ENCODE measurements at regions not wholly inside any gene's neighbourhood (a gene's known extent, or its start where the extent isn't known, plus 50 kb on each side); places are given as distances from the start of the nearest gene placed in this dataset.

DNA sequence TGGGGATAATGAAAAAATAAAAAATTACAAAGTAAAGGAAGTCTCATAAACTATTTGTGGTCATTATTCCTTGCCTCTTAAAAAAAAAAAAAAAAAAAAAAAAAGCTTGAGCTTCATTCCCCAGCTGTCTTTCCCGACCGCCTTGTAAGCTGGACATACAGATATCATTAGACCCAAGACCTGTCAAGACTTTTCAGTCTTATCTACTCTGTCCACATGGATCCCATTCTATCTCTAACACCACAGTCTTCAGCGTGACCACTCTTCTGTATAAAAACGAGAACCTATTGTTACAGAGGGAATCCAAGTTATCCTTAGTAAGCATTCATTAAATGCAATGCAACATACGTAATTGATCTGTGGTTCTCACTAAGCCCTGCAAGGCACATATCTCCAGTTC lies 423.5 kb downstream of the MEI4 start:
- TF ChIP-seq, protein P1, sequence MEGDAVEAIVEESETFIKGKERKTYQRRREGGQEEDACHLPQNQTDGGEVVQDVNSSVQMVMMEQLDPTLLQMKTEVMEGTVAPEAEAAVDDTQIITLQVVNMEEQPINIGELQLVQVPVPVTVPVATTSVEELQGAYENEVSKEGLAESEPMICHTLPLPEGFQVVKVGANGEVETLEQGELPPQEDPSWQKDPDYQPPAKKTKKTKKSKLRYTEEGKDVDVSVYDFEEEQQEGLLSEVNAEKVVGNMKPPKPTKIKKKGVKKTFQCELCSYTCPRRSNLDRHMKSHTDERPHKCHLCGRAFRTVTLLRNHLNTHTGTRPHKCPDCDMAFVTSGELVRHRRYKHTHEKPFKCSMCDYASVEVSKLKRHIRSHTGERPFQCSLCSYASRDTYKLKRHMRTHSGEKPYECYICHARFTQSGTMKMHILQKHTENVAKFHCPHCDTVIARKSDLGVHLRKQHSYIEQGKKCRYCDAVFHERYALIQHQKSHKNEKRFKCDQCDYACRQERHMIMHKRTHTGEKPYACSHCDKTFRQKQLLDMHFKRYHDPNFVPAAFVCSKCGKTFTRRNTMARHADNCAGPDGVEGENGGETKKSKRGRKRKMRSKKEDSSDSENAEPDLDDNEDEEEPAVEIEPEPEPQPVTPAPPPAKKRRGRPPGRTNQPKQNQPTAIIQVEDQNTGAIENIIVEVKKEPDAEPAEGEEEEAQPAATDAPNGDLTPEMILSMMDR (conservative IDR thresholded peaks at IDR 0.05 in 1 of 2, IDR thresholded peaks at IDR 0.05 in 1 of 2; ENCODE audit: low read depth in 1 of 2, low read length in 2 of 2): no peak
- TF ChIP-seq EZH2 (IDR thresholded peaks at IDR 0.05; ENCODE audit: low read length, missing control alignments): no peak
- no peaks in the 10 kb centered on the region for H3K9me3 ChIP-seq (ENCODE audit: control insufficient read depth, insufficient read depth, low read depth, low read length)
- no peaks in the 10 kb centered on the region for H3K79me2 ChIP-seq (ENCODE audit: control insufficient read depth, insufficient read depth, low read length)
- no peaks in the 10 kb centered on the region for H3K36me3 ChIP-seq (ENCODE audit: control insufficient read depth, insufficient read depth, low read length)
- DNase-seq (ENCODE audit: low read depth in 2 of 2): no peak
- H3K4me3 ChIP-seq (replicated peaks in 1 of 4; ENCODE audit: control extremely low read depth in 1 of 4, insufficient read depth in 1 of 4, low read depth in 3 of 4, low read length in 4 of 4): no peak overlapping the region
- no peaks in the 10 kb centered on the region for H3K4me1 ChIP-seq (ENCODE audit: control insufficient read depth, extremely low read depth, insufficient read depth, low read length)
- H3K4me2 ChIP-seq (ENCODE audit: extremely low read depth, insufficient read depth, low read length): no peak overlapping the region
- no peaks in the 10 kb centered on the region for H3K27me3 ChIP-seq (ENCODE audit: control insufficient read depth, insufficient read depth, low read length)
- no peak overlapping the region for H3K9ac ChIP-seq (ENCODE audit: insufficient read depth, low read length)
- no peak overlapping the region for H2AFZ ChIP-seq (ENCODE audit: low read length)
- H4K20me1 ChIP-seq (ENCODE audit: control insufficient read depth, extremely low read depth, insufficient read depth, low read length): no peaks in the 10 kb centered on the region
- no peak overlapping the region for H3K27ac ChIP-seq (ENCODE audit: insufficient read depth, low read length)

DNA sequence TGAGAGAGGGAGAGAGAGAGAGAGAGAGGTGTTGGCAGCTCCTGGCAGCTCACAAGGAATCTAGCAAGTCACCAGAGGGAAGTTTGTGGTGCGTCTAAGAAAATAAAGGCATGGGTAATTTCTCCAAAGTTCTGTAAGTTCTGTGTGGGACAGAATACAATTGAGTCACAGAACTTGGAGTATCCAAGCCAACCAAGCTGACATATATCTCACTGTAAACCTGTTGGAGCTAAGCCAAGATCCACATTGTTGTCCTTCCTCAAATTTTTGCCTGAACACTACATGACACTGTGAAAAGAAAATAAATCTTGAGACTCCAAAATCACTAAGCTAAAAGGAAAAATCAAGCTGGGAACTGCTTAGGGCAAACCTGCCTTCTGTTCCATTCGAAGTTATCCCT lies 436.7 kb downstream of the MEI4 start:
- no peak overlapping the region for H3K4me3 ChIP-seq (replicated peaks in 1 of 4; ENCODE audit: control extremely low read depth in 1 of 4, insufficient read depth in 1 of 4, low read depth in 3 of 4, low read length in 4 of 4)
- no peaks in the 10 kb centered on the region for H3K27me3 ChIP-seq (ENCODE audit: control insufficient read depth, insufficient read depth, low read length)
- no peaks in the 10 kb centered on the region for H3K9me3 ChIP-seq (ENCODE audit: control insufficient read depth, insufficient read depth, low read depth, low read length)
- H3K27ac ChIP-seq (ENCODE audit: insufficient read depth, low read length): no peak overlapping the region
- H3K36me3 ChIP-seq (ENCODE audit: control insufficient read depth, insufficient read depth, low read length): no peaks in the 10 kb centered on the region
- no peak overlapping the region for H2AFZ ChIP-seq (ENCODE audit: low read length)
- no peaks in the 10 kb centered on the region for H3K79me2 ChIP-seq (ENCODE audit: control insufficient read depth, insufficient read depth, low read length)
- H3K4me1 ChIP-seq (ENCODE audit: control insufficient read depth, extremely low read depth, insufficient read depth, low read length): no peaks in the 10 kb centered on the region
- peak in 1 of 2 donors; percentile 29 for DNase-seq (ENCODE audit: low read depth in 2 of 2)
- H3K9ac ChIP-seq (ENCODE audit: insufficient read depth, low read length): no peak overlapping the region
- H4K20me1 ChIP-seq (ENCODE audit: control insufficient read depth, extremely low read depth, insufficient read depth, low read length): no peaks in the 10 kb centered on the region
- H3K4me2 ChIP-seq (ENCODE audit: extremely low read depth, insufficient read depth, low read length): no peak overlapping the region
- TF ChIP-seq EZH2 (IDR thresholded peaks at IDR 0.05; ENCODE audit: low read length, missing control alignments): no peak
- TF ChIP-seq, protein P1 (conservative IDR thresholded peaks at IDR 0.05 in 1 of 2, IDR thresholded peaks at IDR 0.05 in 1 of 2; ENCODE audit: low read depth in 1 of 2, low read length in 2 of 2): no peak

DNA sequence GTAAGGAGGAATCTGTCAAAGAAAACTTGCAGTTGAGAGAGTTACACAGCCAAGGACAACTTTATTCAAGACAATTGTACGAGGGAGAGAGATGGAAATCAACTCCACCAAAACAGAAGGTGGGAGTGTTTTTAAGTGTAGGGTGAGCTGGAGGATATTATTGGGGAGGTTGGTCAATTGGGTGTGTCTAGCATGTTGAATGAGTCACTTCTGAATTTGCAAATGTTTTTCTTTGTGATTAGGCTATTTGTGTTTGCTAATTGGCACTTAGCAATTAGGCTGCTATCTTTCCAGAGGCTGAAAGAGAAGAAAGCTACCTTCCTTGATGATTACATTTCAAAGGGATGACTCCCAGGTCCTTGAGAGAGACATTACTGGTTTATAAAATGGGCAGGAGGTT lies 441.1 kb downstream of the MEI4 start:
- no peak overlapping the region for H2AFZ ChIP-seq (ENCODE audit: low read length)
- TF ChIP-seq EZH2 (IDR thresholded peaks at IDR 0.05; ENCODE audit: low read length, missing control alignments): no peak
- TF ChIP-seq, protein P1 (conservative IDR thresholded peaks at IDR 0.05 in 1 of 2, IDR thresholded peaks at IDR 0.05 in 1 of 2; ENCODE audit: low read depth in 1 of 2, low read length in 2 of 2): no peak
- H3K27ac ChIP-seq (ENCODE audit: insufficient read depth, low read length): no peak overlapping the region
- H3K9ac ChIP-seq (ENCODE audit: insufficient read depth, low read length): no peak overlapping the region
- H4K20me1 ChIP-seq (ENCODE audit: control insufficient read depth, extremely low read depth, insufficient read depth, low read length): no peaks in the 10 kb centered on the region
- H3K79me2 ChIP-seq (ENCODE audit: control insufficient read depth, insufficient read depth, low read length): no peaks in the 10 kb centered on the region
- DNase-seq (ENCODE audit: low read depth in 2 of 2): peak in 1 of 2 donors; percentile 20
- no peak overlapping the region for H3K4me3 ChIP-seq (replicated peaks in 1 of 4; ENCODE audit: control extremely low read depth in 1 of 4, insufficient read depth in 1 of 4, low read depth in 3 of 4, low read length in 4 of 4)
- no peaks in the 10 kb centered on the region for H3K27me3 ChIP-seq (ENCODE audit: control insufficient read depth, insufficient read depth, low read length)
- H3K9me3 ChIP-seq (ENCODE audit: control insufficient read depth, insufficient read depth, low read depth, low read length): no peaks in the 10 kb centered on the region
- no peaks in the 10 kb centered on the region for H3K36me3 ChIP-seq (ENCODE audit: control insufficient read depth, insufficient read depth, low read length)
- no peak overlapping the region for H3K4me2 ChIP-seq (ENCODE audit: extremely low read depth, insufficient read depth, low read length)
- H3K4me1 ChIP-seq (ENCODE audit: control insufficient read depth, extremely low read depth, insufficient read depth, low read length): no peaks in the 10 kb centered on the region

Measured in fibroblast of lung (primary cell).